Parathyroid adenoma (tissue), 2 donors: ENCODE measurements at regions not wholly inside any gene's neighbourhood (a gene's known extent, or its start where the extent isn't known, plus 50 kb on each side); places are given as distances from the start of the nearest gene placed in this dataset.

Source experiments
- H2AFZ ChIP-seq: fragments of 300-600 bp; sonication (generic); one replicate; pipeline ENCODE4 v1.7.0; 2017; ENCODE audit warnings: antibody characterized with exemption, mild to moderate bottlenecking
- H3K27ac ChIP-seq: fragments of 300-600 bp; sonication (generic); one replicate; pipeline ENCODE4 v1.7.0; 2017
- H3K27me3 ChIP-seq: fragments of 300-600 bp; sonication (generic); one replicate; pipeline ENCODE4 v1.7.0; 2017; ENCODE audit warnings: low read length; ENCODE audit not compliant: control insufficient read depth, insufficient read depth
- H3K36me3 ChIP-seq: fragments of 300-600 bp; sonication (generic); one replicate; pipeline ENCODE4 v1.7.0; 2017; ENCODE audit warnings: low read length; ENCODE audit not compliant: control insufficient read depth, insufficient read depth
- H3K4me1 ChIP-seq: fragments of 300-600 bp; sonication (generic); one replicate; pipeline ENCODE4 v1.7.0; 2017; ENCODE audit warnings: control low read depth
- H3K4me2 ChIP-seq: fragments of 300-600 bp; sonication (generic); one replicate; pipeline ENCODE4 v1.7.0; 2017; ENCODE audit warnings: low read length
- H3K4me3 ChIP-seq: fragments of 300-600 bp; sonication (generic); one replicate; pipeline ENCODE4 v1.7.0; 2017; ENCODE audit warnings: low read depth, low read length
- H3K79me2 ChIP-seq: fragments of 300-600 bp; sonication (generic); one replicate; pipeline ENCODE4 v1.7.0; 2017; ENCODE audit warnings: control low read depth
- H3K9ac ChIP-seq: fragments of 300-600 bp; sonication (generic); one replicate; pipeline ENCODE4 v1.7.0; 2017; ENCODE audit warnings: mild to moderate bottlenecking
- H3K9me3 ChIP-seq: fragments of 300-600 bp; sonication (generic); one replicate; pipeline ENCODE4 v1.7.0; 2017; ENCODE audit warnings: low read length; ENCODE audit not compliant: control insufficient read depth
- CTCF ChIP-seq: fragments of 300-600 bp; sonication (generic); IDR thresholded peaks from one replicate; pipeline ENCODE4 v1.7.0; 2017; ENCODE audit warnings: antibody characterized with exemption, mild to moderate bottlenecking
- donor health status: primary hyperparathyroidism.

- Histone ChIP-seq H3K9ac (no peak overlapping the region), H3K4me3 (no peak overlapping the region), H3K27me3 (no peaks in the 10 kb centered on the region), H3K4me1 (no peaks in the 10 kb centered on the region), H2AFZ (no peak overlapping the region), H3K9me3 (no peaks in the 10 kb centered on the region), H3K4me2 (no peak overlapping the region), H3K27ac (no peak overlapping the region), H3K36me3 (no peaks in the 10 kb centered on the region), H3K79me2 (no peaks in the 10 kb centered on the region)
- TF ChIP-seq CTCF, result no peak
Observed at GRCh38 chr5:91797576-91797975, 414.5 kb upstream of the ARRDC3 start.

GRCh38 chr5:91794856-91795548, 411.9 kb upstream of the ARRDC3 start:
- Histone ChIP-seq H3K4me1 (no peaks in the 10 kb centered on the region), H2AFZ (no peak overlapping the region), H3K9ac (no peak overlapping the region), H3K9me3 (no peaks in the 10 kb centered on the region), H3K36me3 (no peaks in the 10 kb centered on the region), H3K4me3 (no peak overlapping the region), H3K4me2 (no peak overlapping the region), H3K27me3 (no peaks in the 10 kb centered on the region), H3K79me2 (no peaks in the 10 kb centered on the region), H3K27ac (no peak overlapping the region)
- TF ChIP-seq CTCF, result no peak

- Histone ChIP-seq H3K36me3 (no peaks in the 10 kb centered on the region), H3K27me3 (no peaks in the 10 kb centered on the region), H3K4me1 (no peaks in the 10 kb centered on the region), H3K4me3 (no peak overlapping the region), H3K9me3 (no peaks in the 10 kb centered on the region), H3K4me2 (no peak overlapping the region), H3K9ac (no peak overlapping the region), H3K27ac (no peak overlapping the region), H2AFZ (no peak overlapping the region), H3K79me2 (no peaks in the 10 kb centered on the region)
- no peak for TF ChIP-seq CTCF
Observed at GRCh38 chr5:91794455-91794854, 411.3 kb upstream of the ARRDC3 start.

GRCh38 chr5:91787718-91788117, 404.6 kb upstream of the ARRDC3 start:
- Histone ChIP-seq H3K9ac (no peak overlapping the region), H3K27me3 (no peaks in the 10 kb centered on the region), H3K27ac (no peak overlapping the region), H3K4me1 (no peaks in the 10 kb centered on the region), H3K4me2 (no peak overlapping the region), H2AFZ (no peak overlapping the region), H3K4me3 (no peak overlapping the region), H3K36me3 (no peaks in the 10 kb centered on the region), H3K9me3 (no peaks in the 10 kb centered on the region), H3K79me2 (no peaks in the 10 kb centered on the region)
- TF ChIP-seq CTCF, result no peak

GRCh38 chr5:91777671-91778070, 394.6 kb upstream of the ARRDC3 start:
- TF ChIP-seq CTCF, result no peak

More at GRCh38 chr5:91777671-91778070, 394.6 kb upstream of the ARRDC3 start:
- H3K36me3 ChIP-seq, result no peaks in the 10 kb centered on the region
- no peaks in the 10 kb centered on the region for H3K79me2 ChIP-seq
- H2AFZ ChIP-seq, result no peak overlapping the region
- no peak overlapping the region for H3K27ac ChIP-seq
- H3K4me2 ChIP-seq, result no peak overlapping the region
- no peaks in the 10 kb centered on the region for H3K4me1 ChIP-seq
- H3K9ac ChIP-seq, result no peak overlapping the region
- no peaks in the 10 kb centered on the region for H3K27me3 ChIP-seq
- no peak overlapping the region for H3K4me3 ChIP-seq
- no peaks in the 10 kb centered on the region for H3K9me3 ChIP-seq
